Eye (tissue), 1 donor: ENCODE measurements at regions not wholly inside any gene's neighbourhood (a gene's known extent, or its start where the extent isn't known, plus 50 kb on each side); places are given as distances from the start of the nearest gene placed in this dataset.

Experiments used
- DNase-seq: peaks from one replicate; pipeline ENCODE4 v3.0.0-alpha.2; 2015

DNA sequence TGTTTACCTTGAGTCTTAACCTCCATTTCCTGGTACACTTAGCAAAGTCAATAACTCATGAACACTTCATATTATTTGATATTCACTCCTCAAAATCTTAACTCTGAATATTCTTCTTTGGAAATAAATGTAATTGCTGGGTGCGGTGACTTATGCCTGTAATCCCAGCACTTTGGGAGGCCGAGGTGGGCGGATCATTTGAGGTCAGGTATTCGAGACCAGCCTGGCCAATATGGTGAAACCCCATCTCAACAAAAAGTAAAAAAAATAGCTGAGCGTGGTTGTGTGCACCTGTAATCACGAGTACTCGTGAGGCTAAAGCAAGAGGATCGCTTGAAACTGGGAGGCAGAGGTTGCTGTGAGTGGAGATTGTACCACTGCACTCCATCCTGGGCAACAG lies 201.3 kb upstream of the DSEL start:
- DNase-seq: no peak

DNA sequence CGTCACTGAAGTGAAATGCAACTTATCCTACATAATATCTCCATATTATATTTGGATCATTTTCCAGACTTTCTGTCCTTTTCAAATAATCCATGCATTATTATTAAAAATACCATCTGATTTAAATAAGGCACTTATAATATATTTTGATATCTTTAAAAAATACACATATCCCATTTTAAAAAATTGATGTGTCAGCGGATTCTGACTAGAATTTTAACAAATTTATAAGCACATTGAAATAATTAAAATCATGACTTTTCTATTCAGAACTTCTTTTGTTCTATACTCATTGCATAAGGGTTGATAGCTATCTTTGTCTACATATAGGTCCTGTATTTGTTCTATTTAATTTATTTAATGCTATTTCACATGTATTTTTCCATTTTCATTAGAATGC lies 199.0 kb upstream of the DSEL start:
- DNase-seq: no peak

DNA sequence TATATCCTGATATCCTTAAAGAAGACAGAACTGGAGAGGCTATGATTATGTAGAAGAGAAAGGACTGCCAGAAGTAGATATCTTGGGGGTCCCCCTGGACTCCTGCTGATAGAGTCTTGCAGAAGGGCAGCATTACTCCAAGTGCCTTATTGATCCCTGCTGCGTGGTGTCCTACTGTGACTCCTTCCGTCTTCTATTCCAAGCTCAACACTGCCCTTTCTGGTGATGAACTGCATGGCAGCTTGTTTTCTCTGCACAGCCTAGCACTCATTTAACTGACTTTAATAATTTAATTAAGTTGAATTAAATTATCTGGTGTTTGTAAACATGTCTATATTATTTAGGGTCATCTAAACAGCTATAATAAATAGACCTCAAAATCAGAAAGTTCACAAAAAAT lies 194.1 kb upstream of the DSEL start:
- DNase-seq: no peak

DNA sequence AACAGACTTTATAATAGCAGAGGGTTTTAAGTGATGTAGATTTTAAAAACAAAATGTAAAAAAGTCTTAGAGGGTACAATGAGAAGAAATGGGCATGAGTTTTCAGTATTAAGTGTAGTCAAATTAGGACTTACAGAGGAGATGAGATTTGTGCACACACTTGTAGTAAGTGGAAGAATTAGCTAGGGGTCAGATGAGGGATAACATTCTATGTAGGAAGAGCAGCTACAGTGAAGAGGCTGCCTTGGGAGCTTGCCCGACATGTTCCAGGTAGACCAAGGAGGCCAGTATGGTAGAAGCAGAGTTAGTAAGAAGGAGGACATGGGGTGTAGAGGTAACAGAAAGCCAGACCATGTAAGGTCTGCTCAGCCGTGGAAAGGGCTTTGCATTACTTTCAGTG lies 189.2 kb upstream of the DSEL start:
- DNase-seq: peak; percentile 21

DNA sequence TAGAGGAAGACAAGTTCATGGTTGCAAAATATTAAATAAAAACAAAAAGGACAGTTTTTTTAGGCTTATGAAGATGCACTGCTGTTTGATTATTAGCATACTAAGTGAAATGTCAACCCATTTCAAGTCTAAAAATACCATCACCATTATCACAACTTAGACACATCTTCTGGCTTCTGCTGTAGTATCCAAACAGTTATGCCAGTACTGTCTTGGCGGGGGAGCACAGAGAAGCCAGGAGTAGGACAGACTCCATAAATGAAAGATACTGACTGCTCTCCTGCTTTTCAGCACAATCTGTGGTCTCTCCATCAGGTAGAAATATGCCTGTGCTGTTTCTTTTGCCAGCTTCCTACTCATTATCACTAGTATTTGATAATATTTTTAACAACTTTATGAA lies 179.2 kb upstream of the DSEL start:
- DNase-seq: no peak

DNA sequence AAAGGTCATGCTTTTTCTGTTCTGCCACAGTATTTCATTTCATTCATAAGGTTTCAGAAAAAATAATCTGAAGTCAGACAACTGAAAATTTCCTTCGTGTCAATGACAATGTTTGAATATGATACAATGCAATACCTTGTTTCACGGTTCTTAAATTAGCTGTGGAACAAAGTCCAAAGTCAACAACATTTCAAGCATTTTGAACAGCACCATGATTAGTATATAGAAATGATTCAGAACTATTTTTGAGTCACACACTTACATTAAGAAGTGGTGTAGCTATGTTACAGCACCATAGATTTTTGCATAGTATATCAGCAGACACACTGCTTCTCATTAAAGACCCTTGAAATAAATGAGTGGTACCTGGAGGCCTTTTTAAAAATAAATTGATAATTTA lies 178.3 kb upstream of the DSEL start:
- DNase-seq: no peak

DNA sequence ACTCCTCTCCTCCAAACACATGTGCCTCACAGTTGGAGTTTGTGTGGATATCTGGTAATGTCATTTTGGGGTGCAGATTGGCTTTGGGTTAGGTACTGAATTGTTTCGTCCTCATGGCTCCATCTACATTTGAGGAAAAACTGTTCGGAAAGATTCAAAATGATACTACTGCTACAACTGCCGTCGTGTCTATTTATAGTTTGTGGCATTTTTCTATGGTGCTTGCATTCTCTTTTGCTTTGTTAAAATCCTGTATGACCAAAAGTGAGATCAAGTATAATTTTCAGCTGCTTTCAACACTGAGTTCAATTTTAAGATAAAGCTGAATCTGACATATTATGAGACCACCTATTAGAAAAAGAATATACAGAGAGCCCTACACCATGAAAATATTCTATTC lies 176.3 kb upstream of the DSEL start:
- no peak for DNase-seq

DNA sequence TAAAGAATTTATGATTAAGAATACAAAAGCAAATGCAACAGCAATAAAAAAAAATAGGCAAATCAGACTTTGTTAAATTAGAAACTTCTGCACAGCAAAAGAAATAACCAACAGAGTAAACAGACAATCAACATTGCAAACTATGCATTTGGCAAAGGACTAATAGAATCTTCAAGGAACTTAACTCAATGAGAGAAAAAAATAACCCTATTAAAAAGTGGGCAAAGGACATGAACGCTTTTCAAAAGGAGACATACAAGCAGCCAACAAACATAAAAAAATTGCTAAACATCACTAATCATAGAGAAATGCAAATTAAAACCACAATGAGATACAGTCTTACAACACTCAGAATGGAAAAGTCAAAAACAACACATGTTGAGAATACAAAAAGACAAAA lies 166.0 kb upstream of the DSEL start:
- DNase-seq: no peak

DNA sequence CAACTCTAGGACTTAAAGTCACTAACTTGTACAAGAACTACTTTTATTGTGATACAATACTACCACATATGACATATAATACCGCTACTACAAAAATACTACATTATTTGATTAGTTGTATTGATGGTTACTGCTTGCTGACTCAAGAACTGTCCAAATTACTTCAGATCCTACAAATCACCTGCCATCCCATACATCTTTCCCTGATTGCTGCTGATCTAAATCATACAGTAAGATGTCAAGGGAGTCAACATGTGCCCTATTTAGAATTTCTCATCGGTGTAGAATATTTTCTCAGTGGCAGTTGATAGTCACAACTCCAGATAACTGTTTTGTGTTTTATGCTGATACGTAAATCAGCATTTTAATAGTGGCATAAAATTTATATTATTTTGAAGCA lies 161.0 kb upstream of the DSEL start:
- DNase-seq: no peak

DNA sequence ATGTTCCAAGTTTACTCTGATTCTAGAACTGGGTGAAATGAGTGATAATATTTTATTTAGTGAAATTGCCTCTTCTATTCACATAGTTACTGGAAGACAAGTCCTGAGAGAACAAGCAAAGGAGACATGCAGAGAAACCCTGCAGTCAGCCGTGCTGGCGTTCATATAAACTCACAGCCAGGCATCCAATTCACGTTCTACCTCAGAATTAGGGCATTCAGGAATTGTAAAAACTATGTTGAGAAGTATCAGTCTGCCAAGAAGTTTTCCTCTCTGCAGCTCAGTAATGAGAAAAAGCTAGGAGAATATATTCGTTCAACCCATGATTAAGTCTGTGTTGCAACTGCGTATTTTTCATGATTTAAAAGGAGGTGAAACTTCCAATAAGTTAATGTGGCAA lies 156.2 kb upstream of the DSEL start:
- DNase-seq: no peak

DNA sequence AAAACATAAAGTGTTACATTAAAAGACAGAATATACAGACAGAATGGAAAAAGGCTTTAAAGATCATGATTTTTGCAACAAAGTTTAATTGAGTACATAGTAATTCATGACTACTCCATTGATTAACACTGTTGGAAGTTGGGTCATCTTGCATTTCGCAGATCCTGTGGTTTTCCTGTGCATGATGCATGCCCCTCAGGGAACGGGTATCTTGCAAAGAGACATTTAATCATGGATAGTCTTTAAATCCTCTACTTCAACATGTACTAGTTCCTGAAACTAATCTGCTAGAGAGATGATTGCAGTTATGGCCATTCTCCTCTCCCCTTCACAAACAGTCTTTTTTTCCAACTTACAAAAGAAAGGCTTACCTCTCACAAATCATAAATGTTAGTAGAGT lies 155.6 kb upstream of the DSEL start:
- no peak for DNase-seq

DNA sequence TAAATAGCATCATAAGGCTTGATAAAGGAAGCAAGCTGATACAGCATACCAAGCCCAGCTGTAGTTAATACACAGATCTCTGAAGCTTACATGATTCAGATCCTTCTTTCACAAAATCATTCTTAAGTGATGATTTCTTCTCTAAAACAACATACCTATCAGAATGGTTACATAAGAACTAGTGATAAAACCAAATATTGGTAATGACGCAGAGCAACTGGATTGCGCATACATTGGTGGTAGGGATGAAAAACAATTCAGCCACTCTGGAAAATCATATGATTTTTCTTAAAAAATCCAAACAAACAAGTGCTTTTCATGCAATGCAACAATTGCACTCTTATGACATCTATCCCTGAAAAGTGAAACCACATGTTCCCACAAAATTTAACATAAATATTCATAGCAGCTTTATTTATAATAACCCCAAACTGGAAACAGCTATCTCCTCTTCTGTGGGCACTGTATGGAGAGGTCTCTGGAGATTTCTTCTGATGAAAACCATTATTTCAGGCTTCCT lies 153.6 kb upstream of the DSEL start:
- DNase-seq: peak; percentile 63

DNA sequence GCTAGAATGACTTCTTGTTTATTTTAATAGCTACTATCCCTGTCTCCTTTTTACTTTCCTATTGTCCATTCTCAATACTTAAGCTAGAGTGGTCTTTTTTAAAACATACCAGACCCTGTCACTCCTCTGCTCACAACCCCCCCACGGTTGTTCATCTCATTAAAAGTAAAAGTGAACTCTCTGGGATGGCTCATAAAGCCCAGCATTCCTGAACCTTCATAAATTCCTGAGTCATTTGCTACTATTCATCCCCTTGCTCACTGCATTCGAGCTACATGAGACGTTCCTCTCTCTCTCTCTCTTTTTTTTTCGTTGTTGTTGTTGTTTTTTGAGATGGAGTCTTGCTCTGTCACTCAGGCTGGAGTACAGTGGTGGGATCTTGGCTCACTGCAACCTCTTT lies 148.7 kb upstream of the DSEL start:
- no peak for DNase-seq

DNA sequence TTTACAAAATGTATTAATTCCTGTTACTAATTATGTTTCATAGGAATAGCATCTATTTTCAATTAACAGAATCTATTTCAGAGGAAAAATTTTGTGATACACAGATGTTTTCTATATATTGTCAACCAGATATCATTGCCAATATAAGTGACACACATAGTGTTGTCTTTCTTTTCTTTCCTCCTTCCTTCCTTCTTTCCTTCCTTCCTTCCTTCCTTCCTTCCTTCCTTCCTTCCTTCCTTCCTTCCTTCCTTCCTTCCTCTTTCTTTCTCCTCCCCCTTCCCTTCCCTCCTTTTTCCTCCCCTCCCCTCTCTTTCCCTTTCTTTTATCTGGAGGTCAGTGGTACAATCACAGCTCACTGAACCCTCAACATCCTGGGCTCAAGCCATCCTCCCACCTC lies 146.5 kb upstream of the DSEL start:
- DNase-seq: no peak

DNA sequence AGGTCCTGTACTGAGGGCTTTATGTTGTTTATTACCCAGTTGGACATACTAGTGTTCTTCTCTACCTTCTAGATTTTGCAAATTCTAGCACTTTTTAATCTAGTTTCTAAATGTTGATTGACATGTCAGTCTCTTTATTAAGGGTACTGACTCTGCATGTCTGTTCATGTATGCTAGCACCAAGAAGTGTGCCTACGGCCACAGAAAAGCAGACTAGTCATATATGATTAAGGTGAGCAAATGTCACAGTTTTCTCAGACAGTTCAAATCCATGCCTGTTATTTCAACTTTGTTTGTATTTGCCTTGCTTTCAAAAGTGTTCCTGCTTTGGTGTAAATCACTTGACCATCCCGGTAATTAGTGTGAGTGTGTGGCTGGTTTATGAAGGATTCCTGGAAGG lies 145.0 kb upstream of the DSEL start:
- DNase-seq: no peak

DNA sequence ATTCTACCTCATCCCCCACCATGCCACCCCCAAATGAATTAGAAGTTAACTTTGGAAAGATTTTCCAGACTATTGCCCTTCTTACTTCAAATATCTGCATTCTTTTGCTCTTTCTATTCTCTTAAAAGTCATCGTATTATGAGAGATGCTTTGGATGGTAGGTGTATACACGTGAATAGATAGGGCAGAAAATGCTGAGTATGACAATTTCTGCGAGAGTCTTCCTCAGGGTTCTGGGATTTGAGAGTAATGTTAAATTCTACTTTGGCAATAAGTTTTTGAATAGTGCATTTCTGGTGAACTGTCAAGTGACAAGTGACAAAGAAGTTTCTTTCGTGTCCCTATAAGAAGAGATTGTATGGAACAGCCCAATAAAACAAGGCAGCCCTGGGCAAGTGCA lies 137.6 kb upstream of the DSEL start:
- no peak for DNase-seq

DNA sequence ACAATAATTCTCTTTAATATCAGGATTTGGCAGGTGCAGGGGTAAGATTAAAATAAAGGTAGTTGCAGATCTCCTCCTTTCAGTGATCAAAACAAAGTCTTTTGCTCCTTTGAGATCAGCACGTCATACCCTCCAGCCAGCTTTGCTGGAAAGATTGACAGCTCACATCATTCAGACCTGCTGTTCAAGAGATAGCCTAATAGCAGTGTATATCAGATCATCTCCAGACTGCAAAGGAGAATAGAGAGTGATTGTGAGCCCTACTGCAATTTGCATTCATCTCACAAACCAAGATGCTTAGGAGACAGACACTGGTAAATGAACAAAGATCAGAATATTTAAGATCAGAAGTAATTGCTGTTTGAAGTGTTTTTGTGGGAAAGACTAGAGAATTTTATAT lies 135.8 kb upstream of the DSEL start:
- peak; percentile 50 for DNase-seq

DNA sequence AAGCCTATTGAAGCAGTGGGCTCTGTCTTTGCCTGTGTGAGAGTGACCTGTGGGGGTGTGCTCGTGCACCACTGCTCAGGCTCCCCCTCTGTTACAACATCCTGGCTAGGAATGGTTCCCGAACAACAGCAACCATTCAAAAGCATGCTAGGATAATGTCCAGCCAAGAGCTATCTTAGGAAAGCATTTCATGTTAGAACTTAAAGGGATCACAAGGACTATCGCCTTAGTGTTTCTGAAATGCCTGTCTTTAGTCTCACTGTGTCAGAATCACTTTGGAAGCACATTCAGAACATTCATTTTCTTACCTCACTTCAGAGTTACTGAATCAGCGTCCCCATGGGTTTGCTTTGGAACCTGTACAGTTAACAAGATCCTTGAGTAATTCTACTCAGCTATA lies 134.9 kb upstream of the DSEL start:
- no peak for DNase-seq

DNA sequence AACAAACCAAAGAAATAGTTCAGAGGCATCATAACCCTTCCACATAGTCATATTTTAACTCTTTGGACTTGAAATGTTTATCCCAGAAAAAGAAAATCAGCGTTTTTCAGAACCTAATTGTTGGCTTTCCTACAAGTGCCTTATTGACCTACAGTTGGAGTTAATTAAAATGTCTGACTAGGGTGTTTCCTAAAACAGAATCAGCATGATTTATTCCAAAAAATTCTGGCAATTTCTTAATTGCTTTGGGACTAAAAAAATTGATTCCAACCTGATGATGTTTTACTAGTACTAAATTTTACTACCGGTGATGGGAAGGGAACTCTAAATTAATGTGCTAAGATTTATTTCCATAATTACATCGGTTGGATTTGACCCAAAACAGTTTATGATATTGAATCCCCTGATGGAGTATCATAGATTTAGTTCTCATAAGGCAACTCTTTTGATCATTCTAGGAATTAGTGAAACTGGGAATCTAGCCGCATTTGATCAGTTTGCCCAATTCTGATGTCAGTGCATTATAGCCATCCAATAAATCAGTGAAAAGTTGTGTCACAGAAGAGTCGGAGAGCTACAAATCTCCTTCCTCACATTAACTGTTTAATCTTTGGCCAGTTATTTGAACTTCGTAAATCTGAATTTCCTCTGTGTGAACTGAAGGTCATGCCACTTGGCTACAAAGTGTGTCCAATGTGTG lies 134.3 kb upstream of the DSEL start:
- DNase-seq: no peak

DNA sequence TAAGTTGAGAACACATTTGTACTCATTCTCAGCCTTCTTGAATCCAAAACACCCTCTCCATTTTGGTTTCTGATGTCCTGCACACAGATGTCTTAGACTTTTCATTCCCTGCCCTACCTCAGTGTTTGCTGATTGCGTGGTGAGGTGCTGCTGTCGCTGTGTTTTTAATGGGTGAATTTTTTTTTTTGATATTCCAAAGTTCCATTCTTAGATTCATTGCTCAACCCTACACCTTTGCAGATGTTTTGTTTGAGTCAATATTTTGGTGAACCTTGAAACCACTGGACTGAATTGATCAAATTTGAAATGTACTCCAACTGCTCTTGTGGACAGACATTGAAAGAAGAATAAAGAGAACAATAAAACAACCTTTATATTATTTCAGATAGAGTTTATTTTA lies 130.4 kb upstream of the DSEL start:
- DNase-seq: no peak

DNA sequence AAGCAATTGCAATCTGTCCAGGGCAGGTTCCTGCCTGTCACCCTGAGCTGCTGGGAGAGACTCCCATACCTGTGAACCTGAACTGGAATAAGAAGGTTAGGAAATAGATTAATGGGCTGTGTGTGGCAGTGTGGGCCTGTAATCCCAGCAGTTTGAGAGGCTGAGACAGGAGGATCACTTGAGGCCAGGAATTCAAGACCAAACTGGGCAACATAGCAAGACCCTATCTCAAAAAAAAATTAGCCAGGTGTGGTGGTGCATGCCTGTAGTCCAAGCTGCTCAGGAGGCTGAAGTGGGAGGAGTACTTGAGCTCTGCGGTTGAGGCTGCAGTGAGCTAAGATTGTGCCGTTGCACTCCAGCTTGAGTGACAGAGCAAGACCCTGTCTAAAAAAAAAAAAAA lies 127.7 kb upstream of the DSEL start:
- no peak for DNase-seq

DNA sequence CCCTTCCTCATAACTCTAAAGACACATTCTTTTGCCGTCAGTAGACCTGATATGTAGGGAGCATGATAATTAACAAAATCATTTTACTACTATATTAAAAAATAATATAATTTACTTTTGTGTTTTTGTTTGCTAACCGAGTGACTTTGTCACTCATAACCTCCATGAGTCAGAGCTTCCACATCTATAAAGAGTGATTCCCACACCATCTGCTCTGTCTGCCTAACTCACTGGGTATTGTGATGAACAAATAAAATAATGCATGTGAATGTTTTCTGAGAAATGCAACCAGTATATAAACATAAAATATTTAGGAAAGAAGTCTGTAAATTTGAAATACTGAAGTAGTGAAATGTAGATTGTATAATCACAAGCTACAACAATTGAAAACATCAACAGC lies 123.4 kb upstream of the DSEL start:
- no peak for DNase-seq

DNA sequence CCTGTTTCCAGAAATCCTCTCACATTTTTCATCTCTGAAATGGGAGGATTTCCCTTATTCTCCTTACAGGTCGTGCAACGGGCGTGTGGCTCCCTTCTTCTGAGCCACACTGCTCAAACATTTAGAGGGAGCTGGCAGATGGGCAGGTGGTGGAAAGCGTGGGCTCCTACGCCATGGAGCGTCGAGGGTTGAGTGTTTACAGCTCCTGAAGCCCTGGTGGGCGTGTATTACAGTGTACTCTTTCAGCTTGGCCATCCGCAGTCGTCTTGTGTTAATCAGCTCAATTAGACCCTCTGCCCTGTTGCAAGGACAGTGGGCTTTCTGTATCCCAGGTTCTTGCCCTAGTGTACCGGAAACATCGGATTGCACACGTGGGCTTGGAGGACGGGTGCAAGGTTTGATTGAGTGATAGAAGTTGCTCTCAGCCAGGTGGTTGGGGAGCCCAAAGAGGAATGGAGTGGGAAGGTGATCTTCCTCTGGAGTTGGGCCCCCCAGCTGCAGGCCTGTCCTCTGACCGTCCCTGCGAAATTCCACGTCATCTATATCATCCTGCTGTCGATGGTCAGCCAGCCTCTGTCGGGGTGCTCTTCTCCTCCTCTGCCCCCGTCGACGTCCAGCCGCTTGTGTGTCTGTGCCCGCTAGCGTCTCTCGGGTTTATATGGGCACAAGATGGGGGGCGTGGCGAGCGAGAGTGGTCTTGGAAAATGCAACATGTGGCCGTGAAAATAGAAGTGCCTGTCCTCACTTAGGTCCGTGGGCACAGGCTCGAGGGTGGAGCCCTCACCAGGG lies 120.3 kb upstream of the DSEL start:
- no peak for DNase-seq

DNA sequence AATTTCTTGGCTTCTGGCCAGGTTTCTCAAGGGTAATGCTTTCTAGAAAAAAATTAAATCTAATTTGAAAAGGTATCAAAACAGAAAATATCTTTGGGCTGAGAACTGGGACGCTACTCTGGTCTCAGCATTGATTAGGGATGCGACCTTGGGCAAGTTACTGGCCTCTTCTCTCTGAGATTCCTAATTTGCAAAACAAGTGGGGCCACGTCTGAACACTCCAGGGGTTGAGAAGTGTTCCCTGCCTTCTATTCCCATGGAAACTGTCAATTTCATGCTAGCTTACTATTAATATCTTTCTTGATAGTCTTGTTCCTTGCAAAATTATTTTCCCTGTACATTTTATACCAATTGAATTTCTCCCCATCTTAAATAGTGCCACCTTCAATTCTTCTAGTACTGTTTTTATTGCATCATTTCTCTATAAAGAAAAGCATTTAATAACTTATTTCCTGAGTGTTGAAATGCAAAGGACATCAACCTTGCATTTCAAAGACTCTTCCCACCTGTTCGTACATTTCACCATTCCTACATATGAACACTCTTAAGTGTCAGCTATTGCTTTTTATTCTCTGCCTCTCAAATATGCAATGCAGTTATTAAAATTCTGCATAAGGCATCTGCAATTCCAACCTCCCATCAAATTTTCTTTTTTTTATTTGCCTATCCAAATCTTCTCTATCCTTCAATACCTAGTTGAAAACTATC lies 118.3 kb upstream of the DSEL start:
- no peak for DNase-seq
